ENCODE measurements at regions not wholly inside any gene's neighbourhood (a gene's known extent, or its start where the extent isn't known, plus 50 kb on each side); places are given as distances from the start of the nearest gene placed in this dataset.

- peaks cover 2% of the 10 kb centered on the region for H3K27me3 Mint-ChIP-seq (ENCODE audit: insufficient read depth, low read depth, poor library complexity)
- no peak overlapping the region for H3K4me3 ChIP-seq
- no peak overlapping the region for H3K4me2 ChIP-seq
- no peaks in the 10 kb centered on the region for H3K79me2 ChIP-seq (replicated peaks; ENCODE audit: insufficient read depth)
- no peaks in the 10 kb centered on the region for H4K20me1 ChIP-seq (replicated peaks; ENCODE audit: insufficient read depth)
- no peaks in the 10 kb centered on the region for H3K4me1 ChIP-seq (ENCODE audit: insufficient read depth)
- no peak for DNase-seq (ENCODE audit: low spot score)
- H3K27ac Mint-ChIP-seq, result no peak overlapping the region
- no peak for ATAC-seq
- H2AFZ ChIP-seq, result no peak overlapping the region
- no peaks in the 10 kb centered on the region for H3K36me3 Mint-ChIP-seq (ENCODE audit: low read depth)
- H3K4me1 Mint-ChIP-seq, result no peaks in the 10 kb centered on the region
- peaks cover 16% of the 10 kb centered on the region; the same call in 1 of the 2 replicates for H3K9me2 ChIP-seq (ENCODE audit: insufficient read depth)
- H3K36me3 ChIP-seq (ENCODE audit: insufficient read depth), result no peaks in the 10 kb centered on the region
- no peaks in the 10 kb centered on the region for H3K27me3 ChIP-seq (ENCODE audit: insufficient read depth)
- no peaks in the 10 kb centered on the region for H3F3A ChIP-seq (replicated peaks; ENCODE audit: low read depth)
- H3K4me3 Mint-ChIP-seq, result no peak overlapping the region
- H3K9me3 Mint-ChIP-seq, result no peaks in the 10 kb centered on the region; the same call in none of the 3 replicates
- no peak overlapping the region for H3K27ac ChIP-seq (ENCODE audit: low read depth)
- TF ChIP-seq CREB1 (CRISPR knock-in tag; IDR thresholded peaks at IDR 0.05; ENCODE audit: low read depth) (no peak), ZNF462 (CRISPR knock-in tag; IDR thresholded peaks at IDR 0.05) (no peak), ZNF114 (CRISPR knock-in tag; IDR thresholded peaks at IDR 0.05) (no peak), STAT1 (IDR thresholded peaks at IDR 0.05; ENCODE audit: unreplicated experiment) (no peak), ZNF331 (CRISPR knock-in tag; IDR thresholded peaks at IDR 0.05; ENCODE audit: low read depth) (no peak), ETS1 (IDR thresholded peaks at IDR 0.05) (no peak), POLR2AphosphoS5 (IDR thresholded peaks at IDR 0.05; ENCODE audit: low read depth) (no peak), REST (IDR thresholded peaks at IDR 0.05; ENCODE audit: unreplicated experiment) (no peak), NANOG (IDR thresholded peaks at IDR 0.05; ENCODE audit: borderline replicate concordance) (no peak), EZH2 (IDR thresholded peaks at IDR 0.05; ENCODE audit: low read depth, unreplicated experiment) (no peak), JUNB (IDR thresholded peaks at IDR 0.05; ENCODE audit: unreplicated experiment) (no peak), CTCF (conservative IDR thresholded peaks at IDR 0.05; ENCODE audit: low read depth in 2 of 2) (no peak), EZH2phosphoT487 (IDR thresholded peaks at IDR 0.05; ENCODE audit: unreplicated experiment) (no peak)
Measured at GRCh38 chr20:39518654-39519053, 556.5 kb downstream of the DHX35 start.
